Neural cell (in vitro differentiated cells): ENCODE measurements at regions not wholly inside any gene's neighbourhood (a gene's known extent, or its start where the extent isn't known, plus 50 kb on each side); places are given as distances from the start of the nearest gene placed in this dataset.

ENCODE experiments used
- H2AFZ ChIP-seq: fragments of 200-600, 300-800 bp; sonication (generic), shearing (Covaris generic); 2 replicates; pipeline ENCODE4 v1.6.0; 2014; ENCODE audit warnings: low read depth, mild to moderate bottlenecking, antibody characterized with exemption, low read length, moderate library complexity
- H3F3A ChIP-seq: fragments of 200-600 bp; shearing (Covaris generic); 2 replicates; pipeline ENCODE4 v1.6.1; 2016; ENCODE audit warnings: mild to moderate bottlenecking, moderate library complexity, mixed read lengths, antibody characterized with exemption, low read length; ENCODE audit not compliant: insufficient read depth, poor library complexity, severe bottlenecking
- H3K27ac ChIP-seq: fragments of 200-600, 300-800 bp; sonication (generic), shearing (Covaris generic); 2 replicates; pipeline ENCODE4 v1.5.1; 2014; ENCODE audit warnings: mild to moderate bottlenecking, low read length, moderate library complexity
- H3K27me3 ChIP-seq: fragments of 300-800, 200-600 bp; sonication (generic), shearing (Covaris generic); 2 replicates; pipeline ENCODE4 v1.6.0; 2014; ENCODE audit warnings: mild to moderate bottlenecking, low read depth, low read length, moderate library complexity; ENCODE audit not compliant: insufficient read depth
- H3K36me3 ChIP-seq: fragments of 300-800, 200-600 bp; sonication (generic), shearing (Covaris generic); 2 replicates; pipeline ENCODE4 v1.5.1; 2014; ENCODE audit warnings: mild to moderate bottlenecking, antibody characterized with exemption, low read length, moderate library complexity; ENCODE audit not compliant: insufficient read depth
- H3K4me2 ChIP-seq: fragments of 300-800, 200-600 bp; sonication (generic), shearing (Covaris generic); 2 replicates; pipeline ENCODE4 v1.6.0; 2014; ENCODE audit warnings: mild to moderate bottlenecking, low read length
- H3K4me3 ChIP-seq: fragments of 300-800, 200-600 bp; sonication (generic), shearing (Covaris generic); 2 replicates; pipeline ENCODE4 v1.5.1; 2014; ENCODE audit warnings: mild to moderate bottlenecking, low read length, moderate library complexity
- H3K79me2 ChIP-seq: fragments of 200-600 bp; shearing (Covaris generic); replicated peaks from 2 replicates; pipeline ENCODE4 v1.6.0; 2014; ENCODE audit warnings: mild to moderate bottlenecking, low read length, moderate library complexity; ENCODE audit not compliant: insufficient read depth
- H3K9ac ChIP-seq: fragments of 300-800, 200-600 bp; sonication (generic), shearing (Covaris generic); 2 replicates; pipeline ENCODE4 v1.6.1; 2016; ENCODE audit warnings: mild to moderate bottlenecking, low read length, mixed read lengths
- H3K9me2 ChIP-seq: fragments of 200-600 bp; shearing (Covaris generic); 2 replicates; pipeline ENCODE4 v1.6.1; 2016; ENCODE audit warnings: mild to moderate bottlenecking, low read length, mixed read lengths; ENCODE audit not compliant: insufficient read depth
- H3K9me3 ChIP-seq: fragments of 200-600, 300-800 bp; sonication (generic), shearing (Covaris generic); 2 replicates; pipeline ENCODE4 v1.6.1; 2016; ENCODE audit warnings: mild to moderate bottlenecking, mixed run types, low read length, moderate library complexity, mixed read lengths
- H4K20me1 ChIP-seq: fragments of 200-600 bp; shearing (Covaris generic); 2 replicates; pipeline ENCODE4 v1.6.1; 2016; ENCODE audit warnings: mild to moderate bottlenecking, mixed run types; ENCODE audit not compliant: insufficient read depth
- EP300 ChIP-seq: fragments of 450-650 bp; conservative IDR thresholded peaks from 2 replicates; pipeline ENCODE4 v1.6.1; 2014; ENCODE audit warnings: antibody characterized with exemption, mild to moderate bottlenecking, moderate library complexity; ENCODE audit not compliant: poor library complexity, severe bottlenecking
- EZH2 ChIP-seq: fragments of 200-600, 300-800 bp; shearing (Covaris generic), sonication (generic); IDR thresholded peaks from 2 replicates; pipeline ENCODE4 v1.6.1; 2014; ENCODE audit warnings: antibody characterized with exemption, low read length, borderline replicate concordance, mild to moderate bottlenecking; ENCODE audit not compliant: insufficient read depth, poor library complexity, severe bottlenecking
- MXI1 ChIP-seq: fragments of 450-650 bp; conservative IDR thresholded peaks from 2 replicates; pipeline ENCODE4 v1.6.1; 2014; ENCODE audit warnings: antibody characterized with exemption, mild to moderate bottlenecking; ENCODE audit not compliant: poor library complexity, severe bottlenecking
- POLR2AphosphoS5 ChIP-seq: IDR thresholded peaks from 2 replicates; pipeline ENCODE4 v1.6.1; 2012
- RAD21 ChIP-seq: fragments of 450-650 bp; conservative IDR thresholded peaks from 2 replicates; pipeline ENCODE4 v1.6.1; 2014; ENCODE audit warnings: antibody characterized with exemption, mild to moderate bottlenecking, moderate library complexity
- SMC3 ChIP-seq: fragments of 450-650 bp; conservative IDR thresholded peaks from 2 replicates; pipeline ENCODE4 v1.6.1; 2014; ENCODE audit warnings: antibody characterized with exemption, mild to moderate bottlenecking, moderate library complexity; ENCODE audit not compliant: poor library complexity
- TAF1 ChIP-seq: IDR thresholded peaks from 2 replicates; pipeline ENCODE4 v1.6.1; 2012; ENCODE audit warnings: low read depth
- TF ChIP-seq, protein P1 (sequence below): fragments of 450-650 bp; IDR thresholded peaks from 2 replicates; pipeline ENCODE4 v1.5.1; 2014; ENCODE audit warnings: antibody characterized with exemption, mild to moderate bottlenecking, moderate library complexity; ENCODE audit not compliant: poor library complexity, severe bottlenecking
- TF ChIP-seq, protein P2 (sequence below): IDR thresholded peaks from 2 replicates; pipeline ENCODE4 v1.6.1; 2012; ENCODE audit warnings: borderline replicate concordance

DNA sequence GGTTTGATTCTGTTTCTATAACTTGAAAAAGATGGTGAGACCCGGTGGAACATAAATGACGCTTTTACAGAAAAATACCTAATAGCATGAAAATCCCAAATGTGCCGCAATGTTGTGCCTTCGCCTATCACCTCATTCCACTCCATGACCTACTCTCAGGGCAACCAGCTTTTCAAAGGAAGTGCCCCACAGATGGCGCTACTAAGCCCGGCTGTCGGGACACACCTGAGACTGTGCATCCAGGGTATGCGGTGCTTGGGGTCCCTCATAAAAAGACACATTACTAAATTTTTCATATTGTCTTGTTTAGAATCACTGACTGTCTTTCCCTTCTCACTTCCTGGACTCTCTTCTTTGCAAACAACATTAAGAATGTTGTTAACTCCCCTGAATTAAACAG, 145.5 kb upstream of the RPS6KA2 start:
- Histone ChIP-seq H3K27ac (no peak overlapping the region), H3K36me3 (no peaks in the 10 kb centered on the region), H3K79me2 (no peaks in the 10 kb centered on the region), H3K4me3 (no peak overlapping the region), H4K20me1 (no peaks in the 10 kb centered on the region), H3K9ac (no peak overlapping the region), H3K27me3 (no peaks in the 10 kb centered on the region), H3K4me2 (no peak overlapping the region), H3K9me3 (no peaks in the 10 kb centered on the region), H2AFZ (no peak overlapping the region), H3F3A (no peaks in the 10 kb centered on the region), H3K9me2 (no peaks in the 10 kb centered on the region)
- no peak for TF ChIP-seq SMC3
- no peak for TF ChIP-seq EZH2
- TF ChIP-seq TAF1: no peak
- TF ChIP-seq MXI1: no peak
- TF ChIP-seq, protein P1, sequence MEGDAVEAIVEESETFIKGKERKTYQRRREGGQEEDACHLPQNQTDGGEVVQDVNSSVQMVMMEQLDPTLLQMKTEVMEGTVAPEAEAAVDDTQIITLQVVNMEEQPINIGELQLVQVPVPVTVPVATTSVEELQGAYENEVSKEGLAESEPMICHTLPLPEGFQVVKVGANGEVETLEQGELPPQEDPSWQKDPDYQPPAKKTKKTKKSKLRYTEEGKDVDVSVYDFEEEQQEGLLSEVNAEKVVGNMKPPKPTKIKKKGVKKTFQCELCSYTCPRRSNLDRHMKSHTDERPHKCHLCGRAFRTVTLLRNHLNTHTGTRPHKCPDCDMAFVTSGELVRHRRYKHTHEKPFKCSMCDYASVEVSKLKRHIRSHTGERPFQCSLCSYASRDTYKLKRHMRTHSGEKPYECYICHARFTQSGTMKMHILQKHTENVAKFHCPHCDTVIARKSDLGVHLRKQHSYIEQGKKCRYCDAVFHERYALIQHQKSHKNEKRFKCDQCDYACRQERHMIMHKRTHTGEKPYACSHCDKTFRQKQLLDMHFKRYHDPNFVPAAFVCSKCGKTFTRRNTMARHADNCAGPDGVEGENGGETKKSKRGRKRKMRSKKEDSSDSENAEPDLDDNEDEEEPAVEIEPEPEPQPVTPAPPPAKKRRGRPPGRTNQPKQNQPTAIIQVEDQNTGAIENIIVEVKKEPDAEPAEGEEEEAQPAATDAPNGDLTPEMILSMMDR: no peak
- no peak for TF ChIP-seq RAD21
- no peak for TF ChIP-seq EP300
- no peak for TF ChIP-seq POLR2AphosphoS5
- TF ChIP-seq, protein P2, sequence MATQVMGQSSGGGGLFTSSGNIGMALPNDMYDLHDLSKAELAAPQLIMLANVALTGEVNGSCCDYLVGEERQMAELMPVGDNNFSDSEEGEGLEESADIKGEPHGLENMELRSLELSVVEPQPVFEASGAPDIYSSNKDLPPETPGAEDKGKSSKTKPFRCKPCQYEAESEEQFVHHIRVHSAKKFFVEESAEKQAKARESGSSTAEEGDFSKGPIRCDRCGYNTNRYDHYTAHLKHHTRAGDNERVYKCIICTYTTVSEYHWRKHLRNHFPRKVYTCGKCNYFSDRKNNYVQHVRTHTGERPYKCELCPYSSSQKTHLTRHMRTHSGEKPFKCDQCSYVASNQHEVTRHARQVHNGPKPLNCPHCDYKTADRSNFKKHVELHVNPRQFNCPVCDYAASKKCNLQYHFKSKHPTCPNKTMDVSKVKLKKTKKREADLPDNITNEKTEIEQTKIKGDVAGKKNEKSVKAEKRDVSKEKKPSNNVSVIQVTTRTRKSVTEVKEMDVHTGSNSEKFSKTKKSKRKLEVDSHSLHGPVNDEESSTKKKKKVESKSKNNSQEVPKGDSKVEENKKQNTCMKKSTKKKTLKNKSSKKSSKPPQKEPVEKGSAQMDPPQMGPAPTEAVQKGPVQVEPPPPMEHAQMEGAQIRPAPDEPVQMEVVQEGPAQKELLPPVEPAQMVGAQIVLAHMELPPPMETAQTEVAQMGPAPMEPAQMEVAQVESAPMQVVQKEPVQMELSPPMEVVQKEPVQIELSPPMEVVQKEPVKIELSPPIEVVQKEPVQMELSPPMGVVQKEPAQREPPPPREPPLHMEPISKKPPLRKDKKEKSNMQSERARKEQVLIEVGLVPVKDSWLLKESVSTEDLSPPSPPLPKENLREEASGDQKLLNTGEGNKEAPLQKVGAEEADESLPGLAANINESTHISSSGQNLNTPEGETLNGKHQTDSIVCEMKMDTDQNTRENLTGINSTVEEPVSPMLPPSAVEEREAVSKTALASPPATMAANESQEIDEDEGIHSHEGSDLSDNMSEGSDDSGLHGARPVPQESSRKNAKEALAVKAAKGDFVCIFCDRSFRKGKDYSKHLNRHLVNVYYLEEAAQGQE: no peak

DNA sequence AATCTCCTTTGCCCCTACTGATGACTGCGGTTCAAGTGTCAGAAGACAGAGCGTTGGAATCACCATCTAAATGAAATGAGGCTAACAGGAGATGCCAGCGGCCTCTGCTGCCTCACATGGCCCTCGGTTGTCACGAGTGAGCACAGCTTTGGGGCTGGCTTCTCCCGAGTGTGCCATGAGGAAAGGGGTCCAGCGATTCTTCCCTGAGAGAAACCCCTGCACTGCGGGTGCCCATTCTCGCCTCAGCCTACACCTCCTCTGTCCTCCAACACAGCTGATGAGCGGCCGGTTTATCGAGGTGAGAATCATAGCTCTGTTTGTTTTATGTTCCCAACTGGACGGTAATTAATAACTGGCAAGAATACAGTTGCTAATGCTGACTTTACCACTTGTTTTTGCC, 144.7 kb upstream of the RPS6KA2 start:
- no peak overlapping the region for H3K27ac ChIP-seq
- H3K4me2 ChIP-seq: no peak overlapping the region
- H3K9me3 ChIP-seq: no peaks in the 10 kb centered on the region
- no peaks in the 10 kb centered on the region for H3F3A ChIP-seq
- TF ChIP-seq, protein P2: no peak
- no peak for TF ChIP-seq TAF1
- no peak for TF ChIP-seq EP300
- TF ChIP-seq, protein P1: no peak
- TF ChIP-seq MXI1: no peak
- TF ChIP-seq EZH2: no peak
- no peak for TF ChIP-seq RAD21
- H3K9me2 ChIP-seq: no peaks in the 10 kb centered on the region
- H3K36me3 ChIP-seq: no peaks in the 10 kb centered on the region
- H3K27me3 ChIP-seq: no peaks in the 10 kb centered on the region
- H3K4me3 ChIP-seq: no peak overlapping the region
- H3K9ac ChIP-seq: no peak overlapping the region
- no peaks in the 10 kb centered on the region for H3K79me2 ChIP-seq
- no peaks in the 10 kb centered on the region for H4K20me1 ChIP-seq
- H2AFZ ChIP-seq: no peak overlapping the region
